ENCODE measurements at regions not wholly inside any gene's neighbourhood (a gene's known extent, or its start where the extent isn't known, plus 50 kb on each side); places are given as distances from the start of the nearest gene placed in this dataset.

DNA sequence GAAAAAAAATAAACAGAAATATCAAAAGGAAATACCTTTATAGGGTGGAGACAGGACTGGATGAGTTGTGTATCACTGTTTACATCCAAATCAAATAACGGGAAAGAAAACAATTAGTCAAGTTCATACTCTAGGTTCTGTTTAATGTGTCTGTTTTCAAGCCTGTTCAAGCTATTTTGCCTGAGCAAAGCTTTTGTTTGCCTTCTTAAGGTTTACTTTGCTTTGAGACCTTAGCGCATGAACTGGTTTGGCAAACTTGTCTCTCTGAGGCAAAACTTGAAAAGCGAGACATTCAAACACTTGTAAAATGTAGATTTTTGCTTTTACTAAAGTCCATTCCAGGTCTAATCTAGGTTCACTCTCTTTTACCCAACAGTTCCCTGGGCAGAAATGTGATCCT, 174.1 kb upstream of the RFX3 start:
- peak; percentile 46 for DNase-seq (ENCODE audit: low read depth)
- TF ChIP-seq CTCF (IDR thresholded peaks at IDR 0.05; ENCODE audit: insufficient read depth, low read length, severe bottlenecking): no peak
- Histone ChIP-seq H3K4me3 (ENCODE audit: low read depth, low read length) (no peak overlapping the region), H3K36me3 (ENCODE audit: control insufficient read depth, insufficient read depth, low read length) (no peaks in the 10 kb centered on the region), H3K27me3 (ENCODE audit: control insufficient read depth, insufficient read depth, low read length) (no peaks in the 10 kb centered on the region)
- FAIRE-seq: no peak

GRCh38 chr9:3698531-3698930, 172.7 kb upstream of the RFX3 start:
- FAIRE-seq (no peak), DNase-seq (ENCODE audit: low read depth) (no peak)
- H3K27me3 ChIP-seq (ENCODE audit: control insufficient read depth, insufficient read depth, low read length): no peaks in the 10 kb centered on the region

GRCh38 chr9:3698076-3698475, 172.3 kb upstream of the RFX3 start:
- no peaks in the 10 kb centered on the region for H3K27me3 ChIP-seq (ENCODE audit: control insufficient read depth, insufficient read depth, low read length)
- FAIRE-seq (no peak), DNase-seq (ENCODE audit: low read depth) (peak; percentile 10)
- no peak overlapping the region for H3K4me3 ChIP-seq (ENCODE audit: low read depth, low read length)
- no peaks in the 10 kb centered on the region for H3K36me3 ChIP-seq (ENCODE audit: control insufficient read depth, insufficient read depth, low read length)
- no peak for TF ChIP-seq CTCF (IDR thresholded peaks at IDR 0.05; ENCODE audit: insufficient read depth, low read length, severe bottlenecking)

More at GRCh38 chr9:3698531-3698930, 172.7 kb upstream of the RFX3 start:
- no peak for TF ChIP-seq CTCF (IDR thresholded peaks at IDR 0.05; ENCODE audit: insufficient read depth, low read length, severe bottlenecking)
- Histone ChIP-seq H3K4me3 (ENCODE audit: low read depth, low read length) (no peak overlapping the region), H3K36me3 (ENCODE audit: control insufficient read depth, insufficient read depth, low read length) (no peaks in the 10 kb centered on the region)

- H3K27me3 ChIP-seq (ENCODE audit: control insufficient read depth, insufficient read depth, low read length): no peaks in the 10 kb centered on the region
- H3K36me3 ChIP-seq (ENCODE audit: control insufficient read depth, insufficient read depth, low read length): no peaks in the 10 kb centered on the region
- no peak for FAIRE-seq
- H3K4me3 ChIP-seq (ENCODE audit: low read depth, low read length): no peak overlapping the region
- no peak for TF ChIP-seq CTCF (IDR thresholded peaks at IDR 0.05; ENCODE audit: insufficient read depth, low read length, severe bottlenecking)
- no peak for DNase-seq (ENCODE audit: low read depth)
Observed at GRCh38 chr9:3696368-3696767, 170.6 kb upstream of the RFX3 start.

- FAIRE-seq (no peak), DNase-seq (ENCODE audit: low read depth) (no peak)
- no peak for TF ChIP-seq CTCF (IDR thresholded peaks at IDR 0.05; ENCODE audit: insufficient read depth, low read length, severe bottlenecking)
- Histone ChIP-seq H3K4me3 (ENCODE audit: low read depth, low read length) (no peak overlapping the region), H3K27me3 (ENCODE audit: control insufficient read depth, insufficient read depth, low read length) (no peaks in the 10 kb centered on the region), H3K36me3 (ENCODE audit: control insufficient read depth, insufficient read depth, low read length) (no peaks in the 10 kb centered on the region)
Observed at GRCh38 chr9:3692606-3693005, 166.8 kb upstream of the RFX3 start.

- FAIRE-seq: no peak
Observed at GRCh38 chr9:3689555-3689954, 163.8 kb upstream of the RFX3 start.

More at GRCh38 chr9:3689555-3689954, 163.8 kb upstream of the RFX3 start:
- Histone ChIP-seq H3K27me3 (ENCODE audit: control insufficient read depth, insufficient read depth, low read length) (no peaks in the 10 kb centered on the region), H3K36me3 (ENCODE audit: control insufficient read depth, insufficient read depth, low read length) (no peaks in the 10 kb centered on the region), H3K4me3 (ENCODE audit: low read depth, low read length) (no peak overlapping the region)
- no peak for TF ChIP-seq CTCF (IDR thresholded peaks at IDR 0.05; ENCODE audit: insufficient read depth, low read length, severe bottlenecking)
- DNase-seq (ENCODE audit: low read depth): no peak

All from bronchial epithelial cell (primary cell).